IPS-NIHi7 (cell line): ENCODE measurements at regions not wholly inside any gene's neighbourhood (a gene's known extent, or its start where the extent isn't known, plus 50 kb on each side); places are given as distances from the start of the nearest gene placed in this dataset.
"Not testable (repeated sequence)": the region's sequence is repeated elsewhere in the genome, so short reads cannot be mapped to it uniquely, and the experiment has no call there.

Experiments
- DNase-seq: peaks from one replicate; pipeline ENCODE4 v3.0.0; 2012; ENCODE audit warnings: mixed read lengths; ENCODE audit errors: extremely low spot score

GRCh38 chr10:17538941-17539340 is 78.2 kb downstream of the HACD1 start:
- DNase-seq = no peak

- DNase-seq = no peak
These were observed 79.9 kb downstream of the HACD1 start for GRCh38 chr10:17537281-17537680.

GRCh38 chr10:17536221-17536620 is 81.0 kb downstream of the HACD1 start:
- DNase-seq = no peak

- no peak for DNase-seq
These were observed 79.3 kb upstream of the ST8SIA6 start for GRCh38 chr10:17533731-17534130.

- no peak for DNase-seq
These were observed 74.0 kb upstream of the ST8SIA6 start for GRCh38 chr10:17528306-17528862.

- peak; percentile 22 for DNase-seq
These were observed 73.2 kb upstream of the ST8SIA6 start for GRCh38 chr10:17527514-17528146.

- DNase-seq = not testable (repeated sequence)
These were observed 72.2 kb upstream of the ST8SIA6 start for GRCh38 chr10:17526571-17526970.

GRCh38 chr10:17523917-17524316 is 69.5 kb upstream of the ST8SIA6 start:
- DNase-seq = no peak

- DNase-seq = no peak
These were observed 68.9 kb upstream of the ST8SIA6 start for GRCh38 chr10:17523246-17523753.

GRCh38 chr10:17522269-17522668 is 67.9 kb upstream of the ST8SIA6 start:
- not testable (repeated sequence) for DNase-seq

GRCh38 chr10:17519457-17519856 is 65.1 kb upstream of the ST8SIA6 start:
- no peak for DNase-seq

GRCh38 chr10:17518338-17518737 is 63.9 kb upstream of the ST8SIA6 start:
- no peak for DNase-seq

GRCh38 chr10:17516376-17516775 is 62.0 kb upstream of the ST8SIA6 start:
- DNase-seq = no peak

GRCh38 chr10:17512341-17513001 is 58.1 kb upstream of the ST8SIA6 start:
- DNase-seq = no peak

GRCh38 chr10:17510242-17510908 is 56.0 kb upstream of the ST8SIA6 start:
- DNase-seq = no peak

GRCh38 chr10:17507538-17507937 is 53.1 kb upstream of the ST8SIA6 start:
- no peak for DNase-seq

GRCh38 chr10:17506856-17507471 is 52.6 kb upstream of the ST8SIA6 start:
- DNase-seq = no peak

GRCh38 chr10:17506390-17506789 is 52.0 kb upstream of the ST8SIA6 start:
- DNase-seq = no peak

GRCh38 chr10:17504547-17505245 is 50.3 kb upstream of the ST8SIA6 start:
- DNase-seq = no peak
